MM.1S (cell line): ENCODE measurements at regions not wholly inside any gene's neighbourhood (a gene's known extent, or its start where the extent isn't known, plus 50 kb on each side); places are given as distances from the start of the nearest gene placed in this dataset.

Experiments
- DNase-seq: peaks from one replicate; pipeline ENCODE4 v3.0.0-alpha.2; 2015
- H2AFZ ChIP-seq: fragments of 300-600 bp; sonication (generic); 2 replicates; pipeline ENCODE4 v1.6.0; 2016; ENCODE audit warnings: antibody characterized with exemption, low read length
- H3F3A ChIP-seq: fragments of 300-600 bp; sonication (generic); 2 replicates; pipeline ENCODE4 v1.6.1; 2016; ENCODE audit warnings: mild to moderate bottlenecking, antibody characterized with exemption, low read length, moderate library complexity, mixed read lengths; ENCODE audit not compliant: insufficient read depth
- H3K27ac ChIP-seq: fragments of 300-600 bp; sonication (generic); 2 replicates; pipeline ENCODE4 v1.5.1; 2016; ENCODE audit warnings: mild to moderate bottlenecking, low read length
- H3K27me3 ChIP-seq: fragments of 300-600 bp; sonication (generic); replicated peaks from 2 replicates; pipeline ENCODE4 v1.6.0; 2016; ENCODE audit warnings: low read length; ENCODE audit not compliant: insufficient read depth
- H3K36me3 ChIP-seq: fragments of 300-600 bp; sonication (generic); replicated peaks from 2 replicates; pipeline ENCODE4 v1.6.1; 2016; ENCODE audit warnings: mild to moderate bottlenecking, low read length, mixed read lengths; ENCODE audit not compliant: insufficient read depth
- H3K4me1 ChIP-seq: fragments of 300-600 bp; sonication (generic); 2 replicates; pipeline ENCODE4 v1.6.1; 2016; ENCODE audit warnings: low read length, mixed read lengths
- H3K4me2 ChIP-seq: fragments of 300-600 bp; sonication (generic); 2 replicates; pipeline ENCODE4 v1.6.0; 2016; ENCODE audit warnings: low read depth, low read length
- H3K4me3 ChIP-seq: fragments of 300-600 bp; sonication (generic); 2 replicates; pipeline ENCODE4 v1.5.1; 2016; ENCODE audit warnings: low read length, mixed read lengths
- H3K79me2 ChIP-seq: fragments of 300-600 bp; sonication (generic); 2 replicates; pipeline ENCODE4 v1.6.1; 2016; ENCODE audit warnings: mixed run types, low read length, mixed read lengths
- H3K9ac ChIP-seq: fragments of 300-600 bp; sonication (generic); 2 replicates; pipeline ENCODE4 v1.6.1; 2016; ENCODE audit warnings: low read length, mixed read lengths
- H3K9me2 ChIP-seq: fragments of 300-600 bp; sonication (generic); replicated peaks from 2 replicates; pipeline ENCODE4 v1.6.1; 2016; ENCODE audit warnings: mild to moderate bottlenecking, low read length, mixed read lengths; ENCODE audit not compliant: insufficient read depth
- H3K9me3 ChIP-seq: fragments of 300-600 bp; sonication (generic); replicated peaks from 2 replicates; pipeline ENCODE4 v1.6.1; 2016; ENCODE audit warnings: mild to moderate bottlenecking, low read length, mixed read lengths; ENCODE audit not compliant: insufficient read depth
- H4K20me1 ChIP-seq: fragments of 300-600 bp; sonication (generic); 2 replicates; pipeline ENCODE4 v1.6.1; 2016; ENCODE audit warnings: mild to moderate bottlenecking, low read length, moderate library complexity, mixed read lengths; ENCODE audit not compliant: insufficient read depth
- CTCF ChIP-seq: fragments of 300-600 bp; sonication (generic); IDR thresholded peaks from 2 replicates; pipeline ENCODE4 v1.5.1; 2016; ENCODE audit warnings: antibody characterized with exemption, low read length, mixed read lengths
- EZH2 ChIP-seq: fragments of 300-600 bp; sonication (generic); optimal IDR thresholded peaks from 2 replicates; pipeline ENCODE3; 2017; ENCODE audit warnings: low read depth, mild to moderate bottlenecking, antibody characterized with exemption, low read length, mixed read lengths
- EZH2phosphoT487 ChIP-seq: fragments of 300-600 bp; sonication (generic); IDR thresholded peaks from 2 replicates; pipeline ENCODE4 v1.6.1; 2018; ENCODE audit warnings: antibody characterized with exemption, low read length

DNA sequence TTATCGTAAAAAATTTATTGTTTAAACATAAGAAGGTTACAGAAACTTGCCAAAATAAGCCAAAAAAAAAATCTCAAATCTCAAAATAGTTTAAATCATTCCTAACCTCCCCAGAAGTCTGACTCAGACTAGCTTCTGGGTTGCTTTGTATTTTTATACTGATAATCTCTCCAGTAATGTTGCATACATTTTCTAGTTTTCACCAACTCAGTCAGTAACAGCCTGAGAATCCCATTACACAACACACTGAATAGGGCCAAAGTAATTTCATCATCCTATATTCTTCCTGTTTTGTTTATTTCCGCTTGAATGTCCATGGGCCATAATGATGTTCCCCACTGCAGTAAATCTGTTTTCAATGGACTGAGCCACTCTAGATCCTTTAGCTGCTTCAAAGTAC, 478.5 kb downstream of the GPAM start:
- Histone ChIP-seq H3K36me3 (no peaks in the 10 kb centered on the region), H3K27ac (no peak overlapping the region), H4K20me1 (no peaks in the 10 kb centered on the region), H3K4me2 (no peak overlapping the region), H3K4me1 (no peaks in the 10 kb centered on the region), H2AFZ (no peak overlapping the region), H3F3A (no peaks in the 10 kb centered on the region), H3K79me2 (no peaks in the 10 kb centered on the region), H3K4me3 (no peak overlapping the region), H3K9me3 (no peaks in the 10 kb centered on the region), H3K9ac (no peak overlapping the region), H3K27me3 (no peaks in the 10 kb centered on the region), H3K9me2 (no peaks in the 10 kb centered on the region)
- TF ChIP-seq CTCF: no peak
- no peak for DNase-seq

DNA sequence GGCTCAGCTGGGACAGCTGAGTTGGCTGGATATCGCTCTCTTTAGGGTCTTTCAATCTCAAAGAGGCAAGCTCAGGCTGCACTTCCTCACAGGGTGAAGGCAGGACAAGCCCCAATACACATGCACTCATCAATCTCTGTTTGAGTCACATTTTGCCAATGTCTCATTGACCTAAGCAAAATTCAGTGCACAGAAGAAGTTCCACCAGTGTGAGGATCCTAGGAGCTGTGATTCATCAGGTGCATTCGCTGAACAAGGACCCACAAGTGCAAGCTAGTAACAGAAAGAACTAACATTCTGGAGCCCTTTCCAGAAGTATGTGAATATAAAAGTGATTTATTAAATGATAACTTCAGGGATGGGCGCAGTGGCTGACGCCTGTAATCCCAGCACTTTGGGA, 477.2 kb downstream of the GPAM start:
- no peaks in the 10 kb centered on the region for H3K79me2 ChIP-seq
- no peak overlapping the region for H2AFZ ChIP-seq
- no peaks in the 10 kb centered on the region for H3K27me3 ChIP-seq
- H3K4me3 ChIP-seq: no peak overlapping the region
- no peak overlapping the region for H3K27ac ChIP-seq
- TF ChIP-seq EZH2phosphoT487 (no peak), CTCF (no peak), EZH2 (no peak)
- no peaks in the 10 kb centered on the region for H3F3A ChIP-seq
- H3K4me2 ChIP-seq: no peak overlapping the region
- no peaks in the 10 kb centered on the region for H3K9me2 ChIP-seq
- no peak overlapping the region for H3K9ac ChIP-seq
- no peak for DNase-seq
- H3K4me1 ChIP-seq: no peaks in the 10 kb centered on the region
- no peaks in the 10 kb centered on the region for H4K20me1 ChIP-seq
- no peaks in the 10 kb centered on the region for H3K36me3 ChIP-seq
- no peaks in the 10 kb centered on the region for H3K9me3 ChIP-seq

DNA sequence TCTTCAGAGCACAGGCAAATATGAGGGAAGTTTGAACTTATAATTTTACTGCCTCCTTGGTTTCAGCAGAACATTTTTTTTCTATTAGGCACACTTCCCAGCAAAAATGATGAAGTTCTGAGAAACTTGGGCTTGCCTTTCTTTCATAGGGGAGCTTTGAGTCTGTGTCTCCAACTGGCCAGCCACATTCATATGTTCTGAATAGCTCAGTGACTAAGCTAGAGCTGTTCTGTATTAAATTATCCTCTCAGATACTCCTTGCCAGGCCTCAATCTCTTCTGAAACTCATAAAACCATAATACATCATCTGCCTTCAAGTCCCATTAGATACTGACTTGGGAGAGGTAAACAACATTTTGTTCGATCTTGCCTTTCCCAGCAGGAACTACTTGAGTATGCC, 476.5 kb downstream of the GPAM start:
- no peak overlapping the region; the same call in 1 of the 2 replicates for H3K27ac ChIP-seq
- H2AFZ ChIP-seq: no peak overlapping the region
- H3K9ac ChIP-seq: no peak overlapping the region
- H3K79me2 ChIP-seq: no peaks in the 10 kb centered on the region
- H3K4me1 ChIP-seq: no peaks in the 10 kb centered on the region
- H3K9me3 ChIP-seq: no peaks in the 10 kb centered on the region
- no peaks in the 10 kb centered on the region for H4K20me1 ChIP-seq
- no peak overlapping the region for H3K4me3 ChIP-seq
- no peaks in the 10 kb centered on the region for H3K9me2 ChIP-seq
- H3K36me3 ChIP-seq: no peaks in the 10 kb centered on the region
- H3F3A ChIP-seq: no peaks in the 10 kb centered on the region
- H3K4me2 ChIP-seq: no peak overlapping the region
- no peak for TF ChIP-seq CTCF
- TF ChIP-seq EZH2phosphoT487: no peak
- TF ChIP-seq EZH2: no peak
- H3K27me3 ChIP-seq: no peaks in the 10 kb centered on the region
- no peak for DNase-seq

GRCh38 chr10:111709603-111710002, 474.0 kb downstream of the GPAM start:
- no peak for DNase-seq
- Histone ChIP-seq H3K4me2 (no peak overlapping the region), H3K79me2 (no peaks in the 10 kb centered on the region), H3K9me3 (no peaks in the 10 kb centered on the region), H3K4me3 (no peak overlapping the region), H2AFZ (no peak overlapping the region), H3K9ac (no peak overlapping the region), H3K9me2 (no peaks in the 10 kb centered on the region), H3K4me1 (no peaks in the 10 kb centered on the region), H3K36me3 (no peaks in the 10 kb centered on the region), H3K27ac (no peak overlapping the region), H3K27me3 (no peaks in the 10 kb centered on the region), H3F3A (no peaks in the 10 kb centered on the region), H4K20me1 (no peaks in the 10 kb centered on the region)
- TF ChIP-seq EZH2phosphoT487: no peak
- no peak for TF ChIP-seq EZH2
